PC-3 (cell line): ENCODE measurements at regions not wholly inside any gene's neighbourhood (a gene's known extent, or its start where the extent isn't known, plus 50 kb on each side); places are given as distances from the start of the nearest gene placed in this dataset.

Experiments used
- ATAC-seq: fragments of 200-7000 bp; cut with Tn5 transposase; 2 replicates; pipeline ENCODE4 v1.9.1; 2020; ENCODE audit warnings: mild to moderate bottlenecking, moderate library complexity
- BruUV-seq: library from RNA; stranded (reverse); fragments of 400-500 nt; replicated peaks from 2 replicates; lab custom pipeline; 2021; lab: Mats Ljungman, UMichigan
- CTCF ChIA-PET: fragments of 300-600 bp; sonication (Branson Sonifier 250); formaldehyde crosslinking; loops from one replicate; lab custom pipeline; 2022; ENCODE audit warnings: antibody characterized with exemption; lab: Charles Lee
- POLR2A ChIA-PET: fragments of 300-600 bp; sonication (Branson Sonifier 250); formaldehyde crosslinking; loops from one replicate; lab custom pipeline; 2022; ENCODE audit warnings: antibody characterized with exemption; ENCODE audit not compliant: unreplicated experiment; lab: Charles Lee
- DNase-seq: peaks from one replicate; pipeline ENCODE4 v3.0.0-alpha.2; 2015
- H2AFZ ChIP-seq: fragments of 300-600 bp; sonication (generic); 2 replicates; pipeline ENCODE4 v1.6.0; 2016; ENCODE audit warnings: antibody characterized with exemption, low read length
- H3F3A ChIP-seq: fragments of 300-600 bp; sonication (generic); one replicate; pipeline ENCODE4 v1.6.0; 2017; ENCODE audit warnings: antibody characterized with exemption, low read length, control low read depth, mild to moderate bottlenecking; ENCODE audit not compliant: unreplicated experiment
- H3K27ac ChIP-seq: fragments of 300-600 bp; sonication (generic); 2 replicates; pipeline ENCODE4 v1.5.1; 2016; ENCODE audit warnings: mild to moderate bottlenecking, low read length
- H3K27me3 ChIP-seq: fragments of 300-600 bp; sonication (generic); 2 replicates; pipeline ENCODE4 v1.6.1; 2016; ENCODE audit warnings: low read length, mixed read lengths
- H3K36me3 ChIP-seq: fragments of 300-600 bp; sonication (generic); 2 replicates; pipeline ENCODE4 v1.6.1; 2016; ENCODE audit warnings: low read depth, mixed run types, low read length, mixed read lengths
- H3K4me1 ChIP-seq: fragments of 300-600 bp; sonication (generic); 2 replicates; pipeline ENCODE4 v1.5.1; 2016; ENCODE audit warnings: low read length; ENCODE audit not compliant: insufficient read depth
- H3K4me2 ChIP-seq: fragments of 300-600 bp; sonication (generic); 2 replicates; pipeline ENCODE4 v1.6.0; 2016; ENCODE audit warnings: low read length
- H3K4me3 ChIP-seq: fragments of 300-600 bp; sonication (generic); 2 replicates; pipeline ENCODE4 v1.5.1; 2016; ENCODE audit warnings: mild to moderate bottlenecking, low read length, mixed read lengths
- H3K79me2 ChIP-seq: fragments of 300-600 bp; sonication (generic); 2 replicates; pipeline ENCODE4 v1.6.1; 2017; ENCODE audit warnings: low read length, mixed read lengths
- H3K9ac ChIP-seq: fragments of 300-600 bp; sonication (generic); 2 replicates; pipeline ENCODE4 v1.6.0; 2016; ENCODE audit warnings: mild to moderate bottlenecking, low read length
- H3K9me2 ChIP-seq: fragments of 300-600 bp; sonication (generic); replicated peaks from 2 replicates; pipeline ENCODE4 v1.6.1; 2016; ENCODE audit warnings: mixed run types, low read length, mixed read lengths
- H3K9me3 ChIP-seq: fragments of 300-600 bp; sonication (generic); 2 replicates; pipeline ENCODE4 v1.6.1; 2016; ENCODE audit warnings: low read length, mixed read lengths
- H4K20me1 ChIP-seq: fragments of 300-600 bp; sonication (generic); 2 replicates; pipeline ENCODE4 v1.6.1; 2016; ENCODE audit warnings: low read length, mixed read lengths
- CTCF ChIP-seq: fragments of 300-600 bp; sonication (generic); conservative IDR thresholded peaks from 2 replicates; pipeline ENCODE4 v1.5.1; 2017; ENCODE audit warnings: antibody characterized with exemption, low read depth, mild to moderate bottlenecking, low read length
- EZH2 ChIP-seq: fragments of 300-600 bp; sonication (generic); IDR thresholded peaks from one replicate; pipeline ENCODE4 v1.6.1; 2017; ENCODE audit warnings: antibody characterized with exemption, mild to moderate bottlenecking, low read length; ENCODE audit not compliant: unreplicated experiment
- EZH2phosphoT487 ChIP-seq: fragments of 300-600 bp; sonication (generic); IDR thresholded peaks from 2 replicates; pipeline ENCODE4 v1.6.1; 2018; ENCODE audit warnings: mild to moderate bottlenecking, antibody characterized with exemption, low read length, borderline replicate concordance
- intact Hi-C: fragments of 100-400 bp; cut with micrococcal nuclease; formaldehyde crosslinking; loops from 2 replicates; pipeline ENCODE4 v1.9.0; 2023

DNA sequence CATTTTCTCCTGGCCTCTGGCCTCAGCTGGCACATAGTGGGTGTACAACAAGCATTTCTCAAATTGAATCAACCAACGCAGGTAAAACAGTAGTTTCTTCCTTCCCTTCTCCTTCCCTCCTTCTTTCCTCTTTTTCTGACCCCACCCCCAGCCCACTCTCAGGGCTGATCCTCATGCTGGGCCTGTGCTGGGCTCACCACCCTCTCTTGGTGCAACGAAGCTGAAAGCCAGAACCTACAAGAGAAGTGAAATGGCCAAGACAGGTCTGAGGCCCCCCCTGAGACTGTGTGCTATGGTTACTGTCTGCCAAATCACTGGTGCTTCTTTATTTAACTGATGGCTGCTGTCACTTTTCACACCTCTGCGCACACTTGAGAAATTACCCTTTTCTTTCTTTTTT lies 53.0 kb upstream of the BOD1 start:
- ChIA-PET CTCF (no interaction called here), POLR2A (no interaction called here)
- TF ChIP-seq EZH2phosphoT487 (no peak), EZH2 (no peak), CTCF (no peak)
- Histone ChIP-seq H3K4me3 (no peak overlapping the region), H3F3A (no peaks in the 10 kb centered on the region), H3K9me2 (no peaks in the 10 kb centered on the region), H3K4me1 (no peaks in the 10 kb centered on the region), H3K4me2 (no peak overlapping the region), H3K36me3 (no peaks in the 10 kb centered on the region), H3K27me3 (no peaks in the 10 kb centered on the region), H3K79me2 (no peaks in the 10 kb centered on the region), H2AFZ (no peak overlapping the region), H3K9ac (no peak overlapping the region), H3K9me3 (no peaks in the 10 kb centered on the region), H4K20me1 (no peaks in the 10 kb centered on the region), H3K27ac (no peak overlapping the region)
- ATAC-seq: no peak
- no TSS peak for BruUV-seq
- intact Hi-C loops: no loop called here
- DNase-seq: no peak

DNA sequence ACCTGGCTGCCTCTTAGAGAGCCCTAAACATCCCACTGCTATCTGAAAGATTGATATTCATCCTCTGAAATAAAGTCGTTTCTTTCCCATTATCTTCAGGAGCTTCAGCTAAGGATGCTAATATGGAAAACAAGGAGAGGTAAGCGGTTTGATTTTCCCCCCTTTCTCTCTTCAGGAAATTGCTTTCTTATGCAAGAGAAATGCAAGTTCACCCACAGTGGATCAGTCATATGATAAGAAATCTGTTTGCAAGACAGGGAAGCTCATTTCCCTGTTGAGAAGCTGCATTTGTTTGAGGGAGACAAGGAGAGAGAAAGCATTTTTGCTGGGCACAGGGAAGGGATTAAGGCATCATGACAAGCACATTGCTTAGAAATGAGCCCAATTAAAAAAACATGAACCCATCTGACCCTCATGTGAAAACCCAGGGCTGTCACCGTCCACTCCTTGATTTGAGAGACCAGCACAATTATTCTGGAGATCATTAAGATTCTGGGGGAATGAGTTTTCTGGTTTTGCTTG lies 53.7 kb upstream of the BOD1 start:
- no peak overlapping the region for H3K9ac ChIP-seq
- no peaks in the 10 kb centered on the region for H3K9me3 ChIP-seq
- no peak for ATAC-seq
- no peaks in the 10 kb centered on the region for H3K9me2 ChIP-seq
- no peak overlapping the region for H3K27ac ChIP-seq
- no peak overlapping the region for H2AFZ ChIP-seq
- no peaks in the 10 kb centered on the region for H4K20me1 ChIP-seq
- H3F3A ChIP-seq: no peaks in the 10 kb centered on the region
- TF ChIP-seq EZH2phosphoT487 (no peak), EZH2 (no peak)
- DNase-seq: no peak
- intact Hi-C loops: no loop called here
- POLR2A ChIA-PET: no interaction called here
- CTCF ChIA-PET: no interaction called here
- no peaks in the 10 kb centered on the region for H3K36me3 ChIP-seq
- H3K27me3 ChIP-seq: no peaks in the 10 kb centered on the region
- no peaks in the 10 kb centered on the region for H3K4me1 ChIP-seq
- no TSS peak for BruUV-seq
- no peaks in the 10 kb centered on the region for H3K79me2 ChIP-seq
- H3K4me2 ChIP-seq: no peak overlapping the region
- no peak overlapping the region for H3K4me3 ChIP-seq

- H2AFZ ChIP-seq: no peak overlapping the region
- H3K9ac ChIP-seq: no peak overlapping the region
- H3K9me2 ChIP-seq: no peaks in the 10 kb centered on the region
- H3K79me2 ChIP-seq: no peaks in the 10 kb centered on the region
- no peak for ATAC-seq
- H3K4me3 ChIP-seq: no peak overlapping the region
- ChIA-PET CTCF (no interaction called here), POLR2A (no interaction called here)
- no peaks in the 10 kb centered on the region for H3K36me3 ChIP-seq
- no peak for TF ChIP-seq EZH2phosphoT487
- TF ChIP-seq CTCF: no peak
- no peak for TF ChIP-seq EZH2
- intact Hi-C loops: no loop called here
- no peaks in the 10 kb centered on the region for H3K4me1 ChIP-seq
- no peak overlapping the region for H3K27ac ChIP-seq
- no peaks in the 10 kb centered on the region for H3F3A ChIP-seq
- H3K4me2 ChIP-seq: no peak overlapping the region
- BruUV-seq: no TSS peak
- H3K27me3 ChIP-seq: no peaks in the 10 kb centered on the region
- DNase-seq: no peak
- H4K20me1 ChIP-seq: no peaks in the 10 kb centered on the region
- no peaks in the 10 kb centered on the region for H3K9me3 ChIP-seq
Observed at GRCh38 chr5:173670791-173671120, 54.3 kb upstream of the BOD1 start.
